Activated CD4-positive, CD25-positive, alpha-beta regulatory T cell treated with anti-CD3 and anti-CD28 coated beads, Interleukin-2, amount 50 U/mL, for 16 hours (primary cell): ENCODE measurements at regions not wholly inside any gene's neighbourhood (a gene's known extent, or its start where the extent isn't known, plus 50 kb on each side); places are given as distances from the start of the nearest gene placed in this dataset.
A peak's percentile ranks its signal among the peaks of the same experiment; 100 is the strongest.

ENCODE experiments used
- DNase-seq: peaks from one replicate; pipeline ENCODE4 v3.0.0-alpha.2; 2020; ENCODE audit warnings: low read depth, low spot score

GRCh38 chrX:51798701-51799100, 55.5 kb downstream of the GSPT2 start:
- DNase-seq = no peak

GRCh38 chrX:51802917-51803688, 59.9 kb downstream of the GSPT2 start:
- peak; percentile 3 for DNase-seq

- DNase-seq = no peak
Measured at GRCh38 chrX:51803833-51804232, 60.6 kb downstream of the GSPT2 start.

GRCh38 chrX:51804741-51805140, 61.5 kb downstream of the GSPT2 start:
- DNase-seq = no peak

- DNase-seq = no peak
Measured at GRCh38 chrX:51813886-51814460, 70.7 kb downstream of the GSPT2 start.

GRCh38 chrX:51824061-51824460, 69.4 kb upstream of the MAGED1 start:
- DNase-seq = no peak

- no peak for DNase-seq
Measured at GRCh38 chrX:51825436-51825835, 68.0 kb upstream of the MAGED1 start.

- no peak for DNase-seq
Measured at GRCh38 chrX:51834076-51834475, 59.3 kb upstream of the MAGED1 start.

- DNase-seq = no peak
Measured at GRCh38 chrX:51836823-51837222, 56.6 kb upstream of the MAGED1 start.

GRCh38 chrX:51837451-51837850, 56.0 kb upstream of the MAGED1 start:
- no peak for DNase-seq

- no peak for DNase-seq
Measured at GRCh38 chrX:51837921-51838320, 55.5 kb upstream of the MAGED1 start.
